Thoracic aorta (tissue), 2 donors: ENCODE measurements at regions not wholly inside any gene's neighbourhood (a gene's known extent, or its start where the extent isn't known, plus 50 kb on each side); places are given as distances from the start of the nearest gene placed in this dataset.

Source experiments
- ATAC-seq: fragments of 150-250 bp; one replicate; pipeline ENCODE4 v1.8.0; 2017; ENCODE audit warnings: low read depth; ENCODE audit not compliant: insufficient number of reproducible peaks, low FRiP score
- DNase-seq: peaks from one replicate; pipeline ENCODE4 v3.0.0-alpha.2; 2020; ENCODE audit warnings: low spot score
- H3K27ac ChIP-seq, 2 donors: fragments of 200-600 bp; sonication (generic); 1 replicate in 1 of 2; 2 replicates in 1 of 2; pipeline ENCODE4 v1.5.1; 2016; ENCODE audit warnings: mild to moderate bottlenecking in 2 of 2, moderate library complexity in 2 of 2
- H3K27me3 ChIP-seq: fragments of 200-600 bp; sonication (generic); replicated peaks from 2 replicates; pipeline ENCODE4 v1.6.0; 2016; ENCODE audit warnings: mild to moderate bottlenecking; ENCODE audit not compliant: insufficient read depth
- H3K36me3 ChIP-seq: fragments of 200-600 bp; sonication (generic); one replicate; pipeline ENCODE4 v1.5.1; 2016
- H3K4me1 ChIP-seq, 2 donors: fragments of 200-600 bp; sonication (generic); 1 replicate in 1 of 2; 2 replicates in 1 of 2; pipeline versions ENCODE4 v1.5.1 to v1.6.0; 2016; ENCODE audit warnings: low read depth in 2 of 2, mild to moderate bottlenecking in 1 of 2; ENCODE audit not compliant: control insufficient read depth in 1 of 2
- H3K4me3 ChIP-seq: fragments of 200-600 bp; sonication (generic); 2 replicates; pipeline ENCODE4 v1.5.1; 2016; ENCODE audit warnings: mild to moderate bottlenecking
- H3K9me3 ChIP-seq: fragments of 200-600 bp; sonication (generic); 2 replicates; pipeline ENCODE4 v1.5.1; 2016
- CTCF ChIP-seq: fragments of 200-600 bp; sonication (generic); IDR thresholded peaks from one replicate; pipeline ENCODE4 v1.5.1; 2019; ENCODE audit warnings: antibody characterized with exemption

DNA sequence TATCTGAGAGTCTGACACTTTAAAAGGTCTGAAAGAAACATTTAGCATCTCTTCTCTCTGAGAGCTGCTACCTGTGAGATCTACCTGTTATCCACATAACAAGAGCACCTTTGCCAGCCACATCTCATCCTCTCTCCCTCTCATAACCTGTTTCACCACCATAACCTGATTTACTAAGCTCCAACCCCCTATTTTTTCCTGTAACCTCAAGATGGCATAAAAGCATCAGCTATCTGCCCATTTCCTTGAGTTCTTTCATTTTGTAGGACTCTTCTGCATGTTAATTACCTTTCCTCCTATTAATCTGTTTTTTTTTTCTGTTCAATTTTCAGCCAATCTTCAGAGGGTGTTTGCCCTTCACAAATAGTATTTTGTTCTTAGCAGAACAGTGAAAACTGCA is 136.5 kb upstream of the KCNK1 start:
- Histone ChIP-seq H3K4me3 (no peak overlapping the region), H3K4me1 (no peaks in the 10 kb centered on the region), H3K9me3 (no peaks in the 10 kb centered on the region), H3K27ac (no peak overlapping the region), H3K27me3 (no peaks in the 10 kb centered on the region), H3K36me3 (no peaks in the 10 kb centered on the region)
- no peak for DNase-seq
- no peak for ATAC-seq
- TF ChIP-seq CTCF = no peak

DNA sequence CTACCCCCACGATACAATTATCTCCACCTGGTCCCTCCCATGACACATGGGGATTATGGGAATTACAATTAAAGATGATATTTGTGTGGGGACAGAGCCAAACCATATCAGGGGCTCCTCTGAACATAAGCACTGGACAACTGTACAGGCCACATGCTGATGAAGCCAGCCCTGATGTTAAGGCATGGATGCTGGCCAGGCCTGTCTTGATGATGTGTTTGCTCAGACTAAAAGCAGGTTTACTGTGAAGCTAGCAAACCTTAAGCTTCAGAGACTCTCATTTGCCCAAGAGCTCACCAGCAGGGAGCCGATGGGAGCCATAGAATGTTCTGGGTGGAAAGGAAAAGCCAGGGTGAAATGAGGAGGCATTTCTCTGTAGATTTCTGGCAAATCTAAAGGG is 135.3 kb upstream of the KCNK1 start:
- DNase-seq = no peak

DNA sequence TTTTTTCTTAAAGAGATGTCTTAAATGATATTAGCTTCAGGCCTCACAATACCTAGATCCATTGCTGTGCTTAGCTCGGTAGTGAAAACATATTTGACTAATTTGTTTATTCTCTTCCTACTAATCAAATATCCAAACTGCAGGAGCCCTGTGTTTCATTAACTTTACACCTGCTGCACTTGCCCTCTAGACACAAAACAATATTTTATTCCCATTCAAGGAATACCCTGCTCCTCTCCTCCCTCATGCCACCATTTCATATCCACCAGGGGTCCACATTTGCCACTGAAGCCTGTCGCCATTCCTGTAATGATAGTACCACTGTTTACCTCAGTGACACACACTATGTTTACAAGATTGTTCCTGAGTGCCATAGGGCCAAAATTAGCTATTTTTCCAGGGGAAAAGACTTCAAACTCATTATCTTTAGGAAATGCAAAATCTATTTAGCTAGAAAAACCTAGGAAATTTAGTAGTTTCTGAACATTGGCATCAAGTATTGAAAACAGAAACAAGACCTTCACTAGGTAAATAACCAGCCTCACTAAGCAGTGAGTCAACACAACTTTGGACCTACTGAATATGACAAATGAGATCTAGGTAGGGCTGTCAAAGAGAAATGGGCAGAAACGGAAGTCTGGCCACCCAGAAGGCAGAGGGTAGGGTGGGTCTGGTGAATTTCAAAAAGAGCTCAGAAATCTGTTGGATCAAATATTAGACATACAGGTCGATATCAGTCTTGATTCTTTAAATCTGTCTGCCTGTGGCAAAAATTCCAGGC is 134.6 kb upstream of the KCNK1 start:
- no peak overlapping the region for H3K4me3 ChIP-seq
- no peak for DNase-seq

More for the DNA sequence above, 135.3 kb upstream of the KCNK1 start:
- no peak for ATAC-seq
- H3K4me1 ChIP-seq = no peaks in the 10 kb centered on the region
- TF ChIP-seq CTCF = no peak
- no peaks in the 10 kb centered on the region for H3K9me3 ChIP-seq
- no peaks in the 10 kb centered on the region for H3K36me3 ChIP-seq
- H3K4me3 ChIP-seq = no peak overlapping the region
- no peak overlapping the region for H3K27ac ChIP-seq
- no peaks in the 10 kb centered on the region for H3K27me3 ChIP-seq

GRCh38 chr1:233480198-233480597 is 133.7 kb upstream of the KCNK1 start:
- H3K27me3 ChIP-seq = no peaks in the 10 kb centered on the region
- no peak for DNase-seq
- H3K4me1 ChIP-seq = no peaks in the 10 kb centered on the region
- ATAC-seq = no peak
- no peak for TF ChIP-seq CTCF
- H3K9me3 ChIP-seq = no peaks in the 10 kb centered on the region
- H3K36me3 ChIP-seq = no peaks in the 10 kb centered on the region
- no peak overlapping the region for H3K4me3 ChIP-seq
- H3K27ac ChIP-seq = no peak overlapping the region

More for the DNA sequence above, 134.6 kb upstream of the KCNK1 start:
- Histone ChIP-seq H3K4me1 (no peaks in the 10 kb centered on the region), H3K27ac (no peak overlapping the region), H3K36me3 (no peaks in the 10 kb centered on the region), H3K9me3 (no peaks in the 10 kb centered on the region), H3K27me3 (no peaks in the 10 kb centered on the region)
- ATAC-seq = no peak
- no peak for TF ChIP-seq CTCF

DNA sequence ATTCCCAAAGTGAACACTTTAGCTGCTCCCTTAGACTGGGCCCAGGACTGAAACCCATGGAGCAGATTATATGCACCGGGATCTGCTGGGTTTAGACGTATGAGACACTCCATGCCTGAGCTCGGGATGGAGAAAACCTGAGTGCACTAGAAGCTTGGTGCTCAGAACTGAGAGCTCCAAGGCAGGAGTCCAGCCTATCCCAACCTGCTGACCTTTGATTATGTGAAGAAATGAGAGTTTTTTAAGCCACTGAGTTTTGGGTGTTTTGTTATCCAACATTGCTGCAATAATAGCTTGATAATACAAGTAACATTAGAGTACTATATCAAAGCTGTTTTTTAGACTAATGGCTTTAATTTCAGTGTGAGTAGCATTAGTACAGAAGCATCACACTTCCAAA is 131.5 kb upstream of the KCNK1 start:
- ATAC-seq = no peak
- Histone ChIP-seq H3K4me1 (no peaks in the 10 kb centered on the region), H3K9me3 (no peaks in the 10 kb centered on the region), H3K36me3 (no peaks in the 10 kb centered on the region), H3K4me3 (no peak overlapping the region), H3K27me3 (no peaks in the 10 kb centered on the region), H3K27ac (no peak overlapping the region)
- TF ChIP-seq CTCF = no peak
- DNase-seq = no peak
